KMS-11 (cell line): ENCODE measurements at regions not wholly inside any gene's neighbourhood (a gene's known extent, or its start where the extent isn't known, plus 50 kb on each side); places are given as distances from the start of the nearest gene placed in this dataset.

Experiments used
- H2AFZ ChIP-seq: fragments of 200-600 bp; sonication (generic); 2 replicates; pipeline ENCODE4 v1.6.1; 2016; ENCODE audit warnings: antibody characterized with exemption, mixed run types, low read depth
- H3K27ac ChIP-seq: fragments of 200-600 bp; sonication (generic); 2 replicates; pipeline ENCODE4 v1.6.1; 2016; ENCODE audit warnings: mild to moderate bottlenecking, mixed run types
- H3K27me3 ChIP-seq: fragments of 200-600 bp; sonication (generic); 2 replicates; pipeline ENCODE4 v1.6.1; 2017; ENCODE audit warnings: mild to moderate bottlenecking, low read depth, mixed run types, moderate library complexity; ENCODE audit not compliant: insufficient read depth
- H3K36me3 ChIP-seq: fragments of 200-600 bp; sonication (generic); 2 replicates; pipeline ENCODE4 v1.6.1; 2017; ENCODE audit warnings: mild to moderate bottlenecking, mixed run types; ENCODE audit not compliant: insufficient read depth
- H3K4me1 ChIP-seq: fragments of 200-600 bp; sonication (generic); 2 replicates; pipeline ENCODE4 v1.6.1; 2016; ENCODE audit warnings: mild to moderate bottlenecking, low read depth, mixed run types; ENCODE audit not compliant: poor library complexity, severe bottlenecking
- H3K4me2 ChIP-seq: fragments of 200-600 bp; sonication (generic); 2 replicates; pipeline ENCODE4 v1.7.0; 2016; ENCODE audit warnings: mild to moderate bottlenecking, mixed run types
- H3K4me3 ChIP-seq: fragments of 200-600 bp; sonication (generic); IDR thresholded peaks from 2 replicates; pipeline ENCODE4 v1.6.1; 2017; ENCODE audit warnings: low read depth, low read length, mixed read lengths; ENCODE audit not compliant: insufficient read depth
- H3K79me2 ChIP-seq: fragments of 200-600 bp; sonication (generic); 2 replicates; pipeline ENCODE4 v1.6.1; 2016; ENCODE audit warnings: low read depth, mixed run types; ENCODE audit not compliant: insufficient read depth
- H3K9ac ChIP-seq: fragments of 200-600 bp; sonication (generic); 2 replicates; pipeline ENCODE4 v1.6.1; 2016; ENCODE audit warnings: mild to moderate bottlenecking, mixed run types
- H4K20me1 ChIP-seq: fragments of 200-600 bp; sonication (generic); 2 replicates; pipeline ENCODE4 v1.6.1; 2016; ENCODE audit warnings: mild to moderate bottlenecking, mixed run types; ENCODE audit not compliant: insufficient read depth
- TF ChIP-seq, protein P1 (sequence below): fragments of 200-600 bp; sonication (generic); conservative IDR thresholded peaks from 2 replicates; pipeline ENCODE4 v1.6.1; 2017; ENCODE audit warnings: low read depth, mild to moderate bottlenecking, antibody characterized with exemption, low read length, moderate library complexity, mixed read lengths

DNA sequence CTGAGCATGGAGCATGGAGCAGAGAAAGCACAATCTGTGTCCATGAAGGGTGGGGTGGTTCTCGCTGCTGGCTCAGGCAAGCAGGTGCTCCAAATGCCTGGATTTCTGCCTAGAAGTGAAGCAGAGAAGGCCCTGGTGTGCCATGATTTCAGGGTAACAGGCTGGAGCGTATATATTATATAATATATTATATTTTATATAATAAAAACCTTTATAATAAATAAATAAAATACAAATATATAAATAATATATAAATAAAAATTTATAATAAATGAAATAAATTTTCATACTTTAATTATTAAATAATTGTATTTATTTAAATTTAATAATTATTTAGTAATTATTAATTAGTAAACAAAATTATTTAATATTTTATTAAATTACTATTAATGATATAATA, 707.4 kb upstream of the COX7C start:
- no peak overlapping the region for H3K9ac ChIP-seq
- no peaks in the 10 kb centered on the region for H4K20me1 ChIP-seq
- H3K27ac ChIP-seq = no peak overlapping the region
- H3K4me1 ChIP-seq = no peaks in the 10 kb centered on the region
- no peaks in the 10 kb centered on the region for H3K36me3 ChIP-seq
- TF ChIP-seq, protein P1, sequence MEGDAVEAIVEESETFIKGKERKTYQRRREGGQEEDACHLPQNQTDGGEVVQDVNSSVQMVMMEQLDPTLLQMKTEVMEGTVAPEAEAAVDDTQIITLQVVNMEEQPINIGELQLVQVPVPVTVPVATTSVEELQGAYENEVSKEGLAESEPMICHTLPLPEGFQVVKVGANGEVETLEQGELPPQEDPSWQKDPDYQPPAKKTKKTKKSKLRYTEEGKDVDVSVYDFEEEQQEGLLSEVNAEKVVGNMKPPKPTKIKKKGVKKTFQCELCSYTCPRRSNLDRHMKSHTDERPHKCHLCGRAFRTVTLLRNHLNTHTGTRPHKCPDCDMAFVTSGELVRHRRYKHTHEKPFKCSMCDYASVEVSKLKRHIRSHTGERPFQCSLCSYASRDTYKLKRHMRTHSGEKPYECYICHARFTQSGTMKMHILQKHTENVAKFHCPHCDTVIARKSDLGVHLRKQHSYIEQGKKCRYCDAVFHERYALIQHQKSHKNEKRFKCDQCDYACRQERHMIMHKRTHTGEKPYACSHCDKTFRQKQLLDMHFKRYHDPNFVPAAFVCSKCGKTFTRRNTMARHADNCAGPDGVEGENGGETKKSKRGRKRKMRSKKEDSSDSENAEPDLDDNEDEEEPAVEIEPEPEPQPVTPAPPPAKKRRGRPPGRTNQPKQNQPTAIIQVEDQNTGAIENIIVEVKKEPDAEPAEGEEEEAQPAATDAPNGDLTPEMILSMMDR = no peak
- no peaks in the 10 kb centered on the region for H3K79me2 ChIP-seq
- H3K4me3 ChIP-seq = no peak overlapping the region
- no peak overlapping the region for H2AFZ ChIP-seq
- H3K4me2 ChIP-seq = no peak overlapping the region
- H3K27me3 ChIP-seq = no peaks in the 10 kb centered on the region

DNA sequence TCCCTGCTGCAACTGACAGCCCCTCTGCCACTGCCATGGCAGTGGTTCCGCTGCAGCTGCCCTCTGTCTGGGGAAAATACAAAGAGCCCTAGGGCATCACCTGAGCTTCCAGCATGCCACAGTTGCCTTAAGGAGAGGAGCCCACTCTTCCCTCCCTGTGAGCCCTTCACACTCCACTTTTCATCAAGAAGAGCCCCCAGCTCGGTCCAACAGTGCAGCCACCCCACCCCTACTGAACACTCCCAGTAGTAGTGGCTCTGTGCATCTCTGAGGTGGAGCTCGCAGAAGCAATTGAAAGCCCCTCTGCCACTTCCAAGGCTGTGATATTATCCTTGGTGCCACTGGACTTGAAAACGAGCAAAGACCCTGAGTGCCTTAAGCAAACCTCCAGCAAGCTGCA, 696.8 kb upstream of the COX7C start:
- no peak overlapping the region for H3K9ac ChIP-seq
- TF ChIP-seq, protein P1 = no peak
- H3K36me3 ChIP-seq = 0 out of 2 replicates have a peak, but pooled peaks cover 3% of the 10 kb centered on the region
- H4K20me1 ChIP-seq = no peaks in the 10 kb centered on the region
- no peak overlapping the region for H3K27ac ChIP-seq
- no peak overlapping the region for H3K4me2 ChIP-seq
- H3K4me3 ChIP-seq = no peak overlapping the region
- H3K79me2 ChIP-seq = no peaks in the 10 kb centered on the region
- H3K4me1 ChIP-seq = no peaks in the 10 kb centered on the region
- peak overlapping the region; percentile 20; the same call in 1 of the 2 replicates for H2AFZ ChIP-seq
- H3K27me3 ChIP-seq = no peaks in the 10 kb centered on the region

DNA sequence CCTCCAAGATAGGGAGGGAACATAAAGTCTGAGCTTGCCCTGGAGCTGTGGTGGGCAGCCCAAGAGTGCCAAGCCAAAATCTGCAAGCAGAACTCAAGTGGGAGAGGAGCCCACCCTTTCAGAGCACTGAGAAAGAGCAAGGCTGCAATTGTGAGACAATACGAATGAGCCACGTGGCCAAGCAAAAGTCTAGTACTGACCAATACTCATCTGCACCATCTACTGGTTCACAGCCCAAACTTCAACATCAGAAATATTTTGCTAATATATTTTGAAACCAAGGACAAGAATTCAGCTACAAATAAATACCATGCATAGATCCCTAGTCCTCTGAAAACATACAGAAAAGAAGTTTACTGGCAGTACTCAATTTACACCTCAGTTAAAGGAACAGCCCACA, 696.2 kb upstream of the COX7C start:
- Histone ChIP-seq H3K79me2 (no peaks in the 10 kb centered on the region), H3K4me1 (no peaks in the 10 kb centered on the region), H3K4me3 (no peak overlapping the region), H4K20me1 (no peaks in the 10 kb centered on the region), H3K9ac (no peak overlapping the region), H3K27me3 (no peaks in the 10 kb centered on the region), H3K4me2 (no peak overlapping the region), H2AFZ (peak overlapping the region; percentile 20; the same call in 1 of the 2 replicates), H3K27ac (no peak overlapping the region), H3K36me3 (0 out of 2 replicates have a peak, but pooled peaks cover 3% of the 10 kb centered on the region)
- TF ChIP-seq, protein P1 = no peak

DNA sequence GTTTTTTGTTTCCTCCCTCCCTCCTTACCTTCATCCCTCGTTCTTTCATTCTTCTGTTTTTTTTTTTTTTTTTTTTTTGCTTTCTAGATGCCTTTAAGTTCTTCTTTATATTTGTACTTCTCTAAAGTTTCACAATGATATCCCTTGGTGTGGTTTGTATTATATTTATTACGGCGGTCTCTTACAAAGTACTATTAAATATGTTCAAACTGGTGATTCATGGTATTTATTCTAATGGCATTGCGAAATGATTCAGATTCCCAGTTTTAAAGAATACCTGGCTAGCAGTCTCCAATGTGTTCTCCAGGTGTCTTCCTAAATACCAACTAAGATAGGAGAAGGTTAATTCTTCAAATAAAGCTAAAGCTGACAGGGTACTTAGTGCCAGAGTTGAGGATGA, 690.1 kb upstream of the COX7C start:
- H3K4me1 ChIP-seq = no peaks in the 10 kb centered on the region
- H3K9ac ChIP-seq = no peak overlapping the region
- H3K4me2 ChIP-seq = no peak overlapping the region
- TF ChIP-seq, protein P1 = no peak
- H3K36me3 ChIP-seq = 0 out of 2 replicates have a peak, but pooled peaks cover 3% of the 10 kb centered on the region
- no peak overlapping the region for H3K4me3 ChIP-seq
- H3K27me3 ChIP-seq = no peaks in the 10 kb centered on the region
- no peak overlapping the region for H3K27ac ChIP-seq
- H4K20me1 ChIP-seq = no peaks in the 10 kb centered on the region
- H2AFZ ChIP-seq = no peak overlapping the region
- H3K79me2 ChIP-seq = no peaks in the 10 kb centered on the region

DNA sequence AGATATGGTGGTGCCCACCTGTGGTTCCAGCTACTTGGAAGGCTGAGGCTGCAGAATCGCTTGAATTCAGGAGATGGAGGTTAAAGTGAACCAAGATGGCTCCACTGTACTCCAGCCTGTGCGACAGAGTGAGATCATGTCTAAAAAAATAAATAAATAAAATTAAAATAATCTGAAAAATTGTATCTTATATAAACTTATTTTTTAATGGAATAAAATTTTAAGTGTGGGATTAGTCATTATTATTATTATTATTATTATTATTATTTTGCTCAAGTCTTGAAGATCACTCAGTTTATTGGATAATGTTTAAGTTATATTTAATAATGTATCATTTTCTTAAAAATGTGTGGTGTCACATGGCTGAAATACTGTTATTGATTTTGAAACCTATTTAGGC, 688.0 kb upstream of the COX7C start:
- TF ChIP-seq, protein P1 = no peak
- no peaks in the 10 kb centered on the region for H4K20me1 ChIP-seq
- no peak overlapping the region for H3K4me2 ChIP-seq
- H3K27ac ChIP-seq = no peak overlapping the region
- H3K9ac ChIP-seq = no peak overlapping the region
- no peaks in the 10 kb centered on the region for H3K4me1 ChIP-seq
- H2AFZ ChIP-seq = no peak overlapping the region
- no peak overlapping the region for H3K4me3 ChIP-seq
- H3K79me2 ChIP-seq = no peaks in the 10 kb centered on the region
- no peaks in the 10 kb centered on the region for H3K36me3 ChIP-seq
- no peaks in the 10 kb centered on the region for H3K27me3 ChIP-seq
